ENCODE measurements at regions not wholly inside any gene's neighbourhood (a gene's known extent, or its start where the extent isn't known, plus 50 kb on each side); places are given as distances from the start of the nearest gene placed in this dataset.

DNA sequence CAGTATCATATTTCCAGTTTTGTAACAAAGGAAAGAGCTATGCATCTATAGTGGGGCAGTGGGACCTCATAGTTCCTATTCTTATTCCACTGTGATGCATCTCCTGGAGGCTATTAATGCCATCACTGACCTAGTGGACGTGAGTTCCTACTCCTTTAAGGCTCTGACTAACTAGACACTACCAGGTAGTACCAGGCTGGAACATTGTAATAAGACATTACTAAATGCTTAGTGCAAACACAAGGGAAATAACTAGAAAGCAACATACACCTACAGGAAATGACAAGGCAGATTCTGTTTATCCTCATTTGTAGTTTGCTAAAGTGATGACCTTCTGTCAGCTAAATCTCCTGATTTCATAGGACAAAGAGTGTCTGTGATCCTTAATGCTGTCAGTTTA is 192.5 kb downstream of the POSTN start:
- no peak for DNase-seq

DNA sequence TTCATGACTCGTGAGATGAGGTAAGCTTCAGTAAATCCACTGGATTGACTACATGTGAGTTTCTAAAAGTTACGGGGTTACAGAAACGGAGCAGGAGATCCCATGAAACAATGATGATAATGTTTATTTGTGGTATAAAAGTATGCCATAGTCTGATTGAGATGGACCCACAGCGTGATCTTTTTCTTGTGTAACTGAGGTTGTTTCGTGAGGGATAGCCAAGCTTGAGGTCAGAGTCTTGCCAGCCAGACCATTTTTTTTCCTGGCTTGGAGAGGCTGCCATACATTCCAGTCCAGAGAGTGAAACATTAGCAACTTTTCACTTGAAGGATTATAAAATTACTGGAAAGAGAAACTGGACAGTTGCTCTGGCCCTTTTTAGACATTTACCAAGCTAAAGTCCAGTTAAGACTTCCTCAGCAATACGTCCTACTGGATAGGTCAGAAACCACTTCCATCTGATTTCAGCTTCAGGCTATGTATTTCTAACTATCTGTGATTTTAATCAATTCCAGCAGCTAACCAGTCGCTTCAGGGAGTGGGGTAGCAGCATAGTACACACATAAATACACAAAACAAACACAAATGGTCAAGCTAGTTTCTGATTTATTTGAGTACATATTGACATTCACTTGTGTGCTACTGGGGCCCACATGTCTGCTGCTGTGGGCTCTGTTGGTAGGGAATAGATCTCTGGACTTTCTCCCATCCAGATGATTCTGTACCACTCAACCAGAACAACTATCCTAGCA is 194.6 kb downstream of the POSTN start:
- no peak for DNase-seq

DNA sequence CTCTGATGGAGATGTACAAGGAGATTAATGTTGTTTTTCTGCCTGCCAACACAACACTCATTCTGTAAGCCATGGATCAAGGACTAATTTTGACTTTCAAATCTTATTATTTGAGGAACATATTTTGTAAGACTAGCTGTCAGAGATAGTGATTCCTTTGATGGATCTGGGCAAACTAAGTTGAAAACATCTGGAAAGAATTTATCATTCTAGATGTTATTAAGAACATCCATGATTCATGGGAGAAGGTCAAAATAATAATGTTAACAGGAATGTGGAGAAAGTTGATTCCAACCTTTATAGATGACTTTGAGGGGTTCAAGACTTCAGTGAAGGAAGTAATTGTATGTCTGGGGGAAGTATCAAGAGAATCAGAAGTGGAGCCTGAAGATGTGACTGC is 196.8 kb downstream of the POSTN start:
- DNase-seq: no peak

DNA sequence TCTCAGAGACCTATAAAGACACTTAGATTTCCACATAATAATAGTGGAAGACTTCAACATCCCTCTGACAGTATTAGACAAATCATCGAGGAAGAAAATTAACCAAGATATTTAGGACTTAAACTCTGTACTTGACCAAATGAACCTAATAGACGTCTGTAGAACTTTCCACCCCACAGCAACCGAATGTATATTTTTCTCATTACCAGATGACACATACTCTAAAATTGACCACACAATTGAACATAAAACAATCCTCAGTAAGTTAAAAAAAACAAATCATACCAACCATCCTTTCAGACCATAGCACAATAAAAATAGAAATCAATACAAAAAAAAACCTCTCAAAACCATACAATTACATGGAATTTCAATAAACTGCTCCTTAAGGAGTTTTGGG is 201.0 kb downstream of the POSTN start:
- no peak for DNase-seq

DNA sequence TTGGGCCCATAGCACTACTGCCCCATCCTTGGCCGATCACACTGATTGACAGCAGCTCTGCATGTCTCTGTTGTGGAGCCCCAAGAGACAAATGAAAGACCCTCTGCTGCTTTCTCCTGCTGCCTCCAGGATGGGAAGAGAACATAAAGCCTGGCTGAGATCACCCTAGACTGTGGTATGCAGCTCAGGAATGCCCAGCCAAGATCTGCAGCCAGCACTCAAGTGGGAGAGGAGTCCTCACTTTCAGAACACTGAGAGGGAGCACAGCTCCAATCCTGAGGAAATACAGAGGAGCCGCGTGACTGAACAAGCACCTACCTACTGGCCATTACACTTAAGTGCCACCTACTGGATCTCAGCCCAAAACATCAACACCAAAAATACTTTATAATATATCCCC is 203.0 kb downstream of the POSTN start:
- no peak for DNase-seq

DNA sequence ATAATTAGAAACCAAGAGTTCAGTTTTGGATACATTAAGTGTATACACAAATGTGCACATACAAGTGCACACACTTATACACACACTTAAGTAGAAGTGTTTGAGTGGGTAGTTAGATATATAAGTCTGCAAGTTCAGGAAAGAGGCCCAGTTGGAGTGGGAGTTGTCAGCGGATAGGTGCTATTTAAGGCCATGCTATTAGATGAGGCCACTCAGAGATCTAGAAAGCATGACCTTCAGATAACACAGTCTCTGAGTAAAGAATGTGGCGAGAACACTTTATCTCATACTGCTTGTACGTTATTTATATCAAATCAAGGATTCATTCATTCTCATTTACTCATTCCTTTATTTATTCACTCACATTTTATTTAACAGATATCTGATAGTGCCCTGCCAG is 206.2 kb downstream of the POSTN start:
- no peak for DNase-seq

DNA sequence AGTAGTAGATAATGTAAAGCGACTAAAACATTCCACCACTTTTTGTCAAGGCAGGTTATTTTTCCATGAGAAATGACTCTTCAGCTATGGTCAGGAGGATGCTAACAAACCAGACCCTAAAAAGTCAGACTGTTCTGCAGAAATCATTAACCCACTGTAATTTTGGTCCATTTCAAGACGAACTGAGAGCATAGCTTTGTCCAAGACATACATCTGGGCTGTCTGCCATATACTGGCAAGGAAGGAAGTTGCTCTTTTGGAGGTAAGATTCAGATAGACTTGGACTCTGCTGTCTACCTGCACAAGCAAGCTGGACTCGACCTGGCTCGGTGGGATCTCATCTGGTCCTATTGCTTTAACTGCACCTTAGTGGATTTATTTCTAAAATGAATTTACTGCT is 207.8 kb downstream of the POSTN start:
- DNase-seq: no peak

DNA sequence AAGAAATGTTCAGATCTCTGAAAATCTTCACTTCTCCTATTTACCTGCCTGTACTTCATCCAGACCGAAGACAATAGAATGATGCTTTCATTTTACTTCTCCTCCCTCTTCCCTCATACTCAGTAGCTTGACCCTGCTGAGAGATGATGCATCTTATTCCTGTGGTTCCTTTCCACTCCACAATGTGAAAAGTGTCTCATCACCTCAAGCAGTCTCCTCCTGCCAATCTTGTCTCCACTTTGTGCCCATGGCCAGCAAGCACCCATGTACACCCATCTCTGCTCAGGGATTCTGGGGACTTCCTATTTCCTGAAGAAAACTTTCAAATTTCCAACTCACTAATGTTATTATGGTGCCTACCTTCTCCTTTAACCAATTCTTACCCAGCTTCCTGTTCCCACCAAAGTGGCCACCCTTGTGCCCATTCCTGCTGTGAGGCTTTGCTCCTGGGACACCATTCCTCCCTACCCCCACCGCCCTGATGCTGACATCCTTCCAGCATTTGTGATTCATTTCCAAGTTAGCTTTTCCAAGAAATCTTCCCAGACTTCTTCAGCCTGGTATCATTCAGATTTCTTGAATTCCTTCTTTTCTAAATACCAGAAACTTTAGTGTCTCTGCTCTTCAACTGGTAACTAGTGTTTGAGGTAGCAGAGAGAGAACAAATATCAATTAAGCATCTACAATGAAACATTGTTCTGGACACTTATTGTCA is 212.5 kb downstream of the POSTN start:
- no peak for DNase-seq

DNA sequence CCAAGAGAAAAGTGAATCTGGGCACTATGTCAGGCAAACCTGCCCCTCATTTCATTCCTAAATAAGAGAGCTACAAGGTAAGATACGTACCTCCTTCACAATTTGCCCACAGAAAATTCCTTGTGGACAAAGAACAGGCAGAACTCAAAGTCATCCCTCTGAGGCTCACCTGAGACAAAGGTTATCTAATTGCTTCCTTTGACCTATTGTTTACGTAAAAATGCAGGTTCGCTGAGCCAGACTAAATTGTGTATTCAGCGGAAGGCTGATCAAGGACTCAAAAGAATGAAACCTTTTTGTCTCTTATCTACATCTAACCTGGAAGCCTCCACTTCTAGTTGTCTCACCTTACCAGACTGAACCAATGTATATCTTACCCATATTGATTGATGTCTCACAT is 213.3 kb downstream of the POSTN start:
- DNase-seq: no peak

DNA sequence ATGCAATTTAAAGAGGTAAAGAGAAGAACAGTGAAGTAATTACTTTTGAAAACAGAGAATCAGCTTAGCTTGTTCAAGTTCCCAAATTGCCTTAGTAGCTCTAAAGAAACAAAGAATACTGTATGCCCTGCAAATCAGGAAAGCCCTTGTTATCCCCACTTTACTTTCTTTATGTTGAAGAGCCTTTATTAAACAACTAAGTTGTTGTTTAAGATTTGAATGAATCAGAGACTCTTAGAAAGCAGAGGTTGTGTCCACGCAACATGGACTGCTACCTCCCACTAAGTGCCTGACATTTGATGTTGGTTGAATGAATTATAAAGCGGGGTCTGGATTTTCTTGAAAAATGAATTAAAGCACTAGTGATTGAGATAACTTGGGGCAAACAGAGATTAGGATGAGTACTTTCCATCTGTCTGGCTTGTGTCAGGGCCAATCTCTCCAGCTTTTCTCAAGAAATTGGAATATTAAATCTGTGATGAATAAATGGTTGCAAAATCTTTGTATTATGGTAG is 214.7 kb downstream of the POSTN start:
- DNase-seq: no peak

DNA sequence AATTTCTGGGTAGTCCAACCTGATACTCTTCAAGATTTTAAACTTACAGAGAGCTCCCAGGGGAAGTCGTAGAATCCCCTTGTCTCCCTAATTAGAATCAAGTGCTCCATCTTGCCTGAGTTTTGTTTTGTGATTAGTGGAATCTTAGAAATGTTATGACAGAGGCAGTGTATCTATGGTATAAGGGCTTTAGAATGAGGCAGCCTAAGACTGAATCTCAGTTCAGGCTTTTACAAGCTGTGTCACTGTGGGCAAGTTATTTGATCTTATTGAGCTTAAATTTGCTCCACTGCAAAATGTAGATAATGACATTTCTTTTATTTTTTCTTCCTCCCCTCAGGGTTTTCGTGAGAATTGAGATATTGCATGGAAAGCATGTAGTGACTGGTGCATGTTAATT is 215.5 kb downstream of the POSTN start:
- DNase-seq: no peak

DNA sequence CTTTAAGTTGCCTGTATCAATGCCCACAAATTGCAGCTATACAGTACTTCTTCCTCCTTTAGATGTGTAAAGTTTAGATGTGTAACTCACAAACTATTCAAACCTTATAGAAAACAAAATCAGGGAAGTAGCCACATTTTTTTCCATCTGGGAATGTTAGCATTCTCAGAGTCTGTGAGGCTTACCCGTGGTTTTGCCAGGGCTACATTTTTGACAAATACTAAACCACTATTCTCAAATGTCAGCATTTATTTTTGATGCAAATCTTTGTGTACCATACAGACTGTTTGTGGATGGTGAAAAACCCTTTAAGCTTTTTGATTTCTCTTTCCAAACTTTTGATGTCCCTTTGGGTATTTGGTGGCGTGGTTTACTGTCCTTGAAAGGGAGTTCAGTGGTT is 216.4 kb downstream of the POSTN start:
- no peak for DNase-seq

DNA sequence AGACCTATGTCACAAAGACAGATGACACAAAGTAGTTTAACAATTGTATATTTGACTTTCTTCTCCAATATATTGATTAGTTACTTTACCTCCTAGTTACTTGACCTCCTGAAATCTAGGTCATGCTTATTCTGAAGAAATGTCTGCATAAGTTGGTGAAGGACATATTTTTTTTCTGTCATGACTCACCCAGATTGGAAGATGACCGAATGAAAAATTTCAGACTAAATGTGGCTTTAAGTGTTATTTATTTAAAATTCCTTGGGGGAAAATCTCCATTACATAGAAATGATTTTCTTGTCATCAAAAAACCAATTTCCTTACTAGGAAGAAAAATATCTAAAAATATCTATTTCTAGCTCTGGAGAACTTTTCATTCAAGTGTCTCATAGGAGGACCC is 217.1 kb downstream of the POSTN start:
- DNase-seq: no peak

DNA sequence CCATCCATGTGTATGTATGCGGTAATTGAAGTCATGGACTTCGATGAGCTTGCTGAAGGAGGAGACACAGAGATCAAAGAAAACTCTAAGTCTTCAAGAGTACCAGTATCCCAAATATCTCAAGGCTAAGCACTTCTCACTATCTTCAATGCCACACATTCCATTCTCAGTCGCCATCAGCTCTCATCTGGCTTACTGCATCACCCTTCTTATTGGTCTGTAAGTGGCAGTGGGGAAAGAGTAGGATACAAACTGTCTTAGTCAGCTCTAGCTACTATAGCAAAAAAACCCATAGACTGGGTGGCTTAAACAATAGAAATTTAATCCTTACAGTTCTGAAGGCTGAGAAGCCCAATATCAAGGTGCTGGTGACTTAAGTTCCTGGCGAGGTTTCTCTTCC is 218.7 kb downstream of the POSTN start:
- no peak for DNase-seq

DNA sequence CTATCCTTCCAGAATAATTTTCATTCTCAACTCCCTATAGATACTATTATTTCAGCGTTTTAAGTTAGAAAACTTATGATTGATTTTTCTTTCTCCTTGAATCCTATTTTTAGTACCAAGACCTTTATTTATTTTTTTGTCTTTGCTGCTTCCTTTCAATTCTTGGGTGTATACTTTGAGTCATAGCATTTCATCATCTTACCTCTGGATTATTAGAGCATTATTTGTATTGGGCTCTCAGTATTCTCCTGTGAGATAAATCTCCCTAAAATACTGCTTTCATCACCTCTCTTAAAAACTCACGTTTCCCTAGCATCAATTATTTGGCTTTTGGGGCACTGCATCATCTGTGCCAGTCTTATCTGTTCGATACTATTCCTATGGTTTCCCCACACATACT is 222.8 kb downstream of the POSTN start:
- DNase-seq: no peak

DNA sequence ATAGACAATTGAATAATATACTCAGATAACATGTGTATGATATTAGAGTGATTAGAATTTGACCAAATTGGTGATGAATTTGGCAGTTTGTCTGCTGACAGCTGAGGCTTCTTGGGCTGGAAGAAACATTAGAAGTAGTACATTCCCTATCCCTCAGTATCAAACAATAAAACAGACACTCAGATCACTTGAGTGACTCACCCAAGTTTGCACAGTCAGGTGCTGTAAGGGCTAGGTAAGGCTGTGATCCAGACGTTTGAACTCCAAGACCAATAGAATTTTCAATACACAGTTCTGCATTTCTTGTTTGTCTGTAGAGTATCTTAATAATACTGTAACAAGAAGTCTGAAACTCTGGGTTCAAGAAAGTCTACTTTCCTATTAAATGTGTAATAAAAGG is 223.5 kb downstream of the POSTN start:
- DNase-seq: no peak

DNA sequence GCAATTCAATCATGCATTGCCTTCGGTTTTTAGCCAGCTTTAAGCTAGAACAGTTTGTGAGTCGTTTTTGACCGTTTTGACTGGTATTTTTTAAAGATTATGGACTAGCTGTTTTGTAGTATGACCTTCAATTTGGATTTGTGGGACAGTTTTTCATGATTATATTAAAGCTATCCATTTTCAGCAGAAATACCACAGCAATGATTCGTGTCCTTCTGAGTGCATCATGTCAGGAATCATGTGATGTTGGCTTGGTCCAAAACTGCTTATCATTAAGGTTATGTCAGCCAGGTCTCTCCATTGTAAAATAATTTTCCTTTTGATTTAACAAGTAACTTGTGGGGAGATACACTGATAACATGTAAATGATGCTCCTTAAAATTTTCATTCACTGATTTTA is 229.0 kb downstream of the POSTN start:
- no peak for DNase-seq

DNA sequence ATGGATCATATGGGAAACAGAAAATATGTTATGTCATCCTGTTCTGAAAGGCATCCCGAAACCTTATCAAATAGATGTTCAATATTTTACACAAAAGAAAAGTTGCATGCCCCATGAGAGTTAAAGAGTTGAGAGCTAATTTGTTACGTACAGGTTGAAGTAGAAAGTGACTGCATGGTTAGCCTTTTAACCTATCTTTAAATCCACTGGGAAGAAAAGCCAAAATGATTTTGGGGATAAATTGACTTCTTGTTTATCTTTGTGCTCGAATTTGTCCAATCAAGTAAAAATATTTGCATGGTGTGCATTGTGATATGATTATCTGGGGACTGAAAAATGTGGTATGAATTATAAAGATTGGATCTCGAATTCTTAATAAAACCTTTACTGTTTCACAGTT is 230.1 kb downstream of the POSTN start:
- no peak for DNase-seq

DNA sequence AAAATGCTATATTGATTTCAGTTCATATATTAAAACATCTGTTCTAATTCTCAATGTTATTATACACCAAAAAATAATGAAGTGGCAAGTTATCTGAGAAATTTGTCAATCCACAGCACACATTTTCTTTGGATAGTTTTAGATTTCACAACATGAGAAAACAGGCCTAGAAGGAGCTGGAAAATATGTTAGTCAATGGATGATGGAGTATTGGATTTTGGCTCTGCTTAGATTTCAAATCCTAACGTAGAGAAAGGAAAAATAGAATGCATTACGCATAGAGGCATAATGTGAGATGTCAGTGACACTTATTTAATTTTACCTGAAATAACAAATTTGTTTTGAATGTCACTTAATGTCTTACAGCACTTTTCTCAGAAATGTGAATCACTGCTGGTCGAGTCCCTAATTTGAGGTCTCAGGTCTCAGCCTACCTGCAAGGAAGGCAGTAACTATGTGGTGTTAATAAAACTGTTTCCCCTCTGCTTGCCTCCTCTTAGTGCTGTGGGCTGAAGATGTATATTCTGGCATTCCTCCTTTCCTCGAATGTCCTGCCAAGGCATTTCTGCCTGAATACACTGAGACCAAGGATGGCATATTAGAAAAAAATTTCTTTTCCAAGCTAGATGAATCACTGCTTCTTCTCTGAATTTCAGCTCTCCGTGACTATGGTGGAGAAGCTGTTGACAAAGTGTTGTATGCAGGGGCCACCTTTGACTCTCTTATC is 232.4 kb downstream of the POSTN start:
- DNase-seq: no peak

DNA sequence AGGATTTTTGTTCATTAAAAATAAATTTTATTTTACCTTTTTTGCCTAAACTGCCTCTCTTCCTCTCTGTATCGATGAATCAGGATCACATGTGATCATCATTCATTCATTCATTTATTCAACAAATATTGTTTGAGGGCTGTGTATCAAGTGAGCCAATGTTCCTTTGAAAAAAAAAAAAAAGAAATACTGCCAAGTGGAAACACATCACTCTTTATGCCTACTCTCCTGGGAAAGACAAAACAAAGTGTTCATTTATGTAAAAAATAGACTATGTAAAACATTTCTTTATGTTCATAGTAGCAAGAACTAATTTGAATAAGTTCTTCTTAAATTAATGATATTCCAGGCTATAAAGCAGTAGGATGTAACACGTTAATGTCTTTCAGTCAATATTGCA is 233.1 kb downstream of the POSTN start:
- no peak for DNase-seq

DNA sequence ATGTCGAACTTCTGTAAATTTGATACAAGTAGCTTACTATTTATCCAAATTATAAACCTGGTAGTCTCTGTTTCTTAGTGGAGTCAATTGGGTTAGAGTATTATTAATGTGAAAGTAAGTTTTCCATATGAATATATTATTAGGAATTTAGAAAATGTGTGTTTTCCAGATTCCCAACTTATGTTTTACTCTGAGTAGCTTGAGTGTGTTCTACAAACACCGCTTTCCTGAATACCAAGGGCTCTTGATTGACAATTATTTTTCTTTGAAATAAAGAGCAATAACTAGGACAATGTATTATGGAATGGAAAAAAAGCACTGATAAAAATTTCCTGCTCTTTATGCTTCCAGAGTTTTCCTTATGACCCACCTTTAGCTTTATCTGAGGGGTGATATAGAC is 233.6 kb downstream of the POSTN start:
- no peak for DNase-seq

DNA sequence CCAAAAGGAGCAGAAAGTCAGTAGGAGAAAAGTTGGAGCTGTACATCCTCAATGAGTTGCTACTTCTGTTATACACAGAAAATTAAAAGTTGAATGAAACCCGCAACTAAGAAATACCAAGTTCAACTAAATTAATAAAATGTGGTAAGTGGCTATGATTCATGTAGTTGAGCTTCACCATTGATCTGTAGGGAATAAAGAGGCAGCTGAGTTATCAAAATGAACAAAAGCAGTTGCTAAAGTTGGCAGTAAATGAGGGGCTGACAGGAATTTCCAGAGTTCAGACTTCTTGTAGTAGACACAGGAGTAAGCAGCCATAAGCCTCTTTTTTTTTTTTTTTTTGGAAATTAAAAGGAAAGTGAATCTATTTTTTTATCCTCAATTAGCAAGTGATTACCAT is 234.6 kb downstream of the POSTN start:
- no peak for DNase-seq

DNA sequence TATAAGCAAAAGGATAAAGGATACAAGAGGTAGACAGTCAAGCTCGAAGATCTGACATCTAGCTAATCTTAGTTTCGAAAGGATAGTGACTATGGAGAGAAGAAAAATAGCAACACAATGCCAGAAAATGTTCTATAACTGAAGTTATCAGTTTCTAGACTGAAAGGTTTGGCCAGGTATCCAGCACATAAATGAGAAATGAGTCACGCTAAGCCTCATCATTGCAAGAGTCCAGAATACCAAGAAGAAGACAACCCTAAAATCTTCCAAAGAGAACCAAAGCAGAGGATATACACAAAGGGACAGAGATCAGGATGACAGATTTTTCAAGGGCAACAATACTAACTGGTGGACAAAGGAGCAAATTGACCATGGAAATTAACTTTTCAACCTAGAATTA is 237.0 kb downstream of the POSTN start:
- DNase-seq: no peak

DNA sequence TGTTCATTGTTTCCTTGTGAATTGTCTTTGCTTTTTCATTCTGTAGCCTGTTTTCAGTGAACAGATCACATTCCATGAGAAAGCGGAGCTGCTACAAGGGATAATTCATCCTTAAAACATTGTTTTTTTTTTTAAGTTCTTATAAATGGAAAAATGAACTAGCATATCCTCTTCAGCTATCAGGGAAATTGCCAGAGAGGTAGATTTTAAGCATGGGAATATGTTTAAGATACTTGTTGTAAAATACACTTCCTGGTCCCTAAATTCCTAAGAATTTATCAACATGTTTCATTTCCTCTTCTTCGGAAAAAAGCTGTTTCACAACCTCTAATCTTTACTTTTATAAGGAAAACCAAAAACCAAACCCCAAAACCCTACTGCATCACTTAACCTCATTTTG is 238.0 kb downstream of the POSTN start:
- DNase-seq: no peak

Measured in hematopoietic multipotent progenitor cell treated with erythropoietin and hydrocortisone succinate and interleukin-3 and kit ligand, for 6 days (in vitro differentiated cells).